HG03159 (cell line): ENCODE measurements at regions not wholly inside any gene's neighbourhood (a gene's known extent, or its start where the extent isn't known, plus 50 kb on each side); places are given as distances from the start of the nearest gene placed in this dataset.
"Not testable (repeated sequence)": the region's sequence is repeated elsewhere in the genome, so short reads cannot be mapped to it uniquely, and the experiment has no call there.

ENCODE experiments used
- ATAC-seq: cut with Tn5 transposase; IDR thresholded peaks from one replicate; pipeline ENCODE4 v1.9.1; 2021; ENCODE audit warnings: mild to moderate bottlenecking, moderate library complexity; ENCODE audit not compliant: unreplicated experiment

DNA sequence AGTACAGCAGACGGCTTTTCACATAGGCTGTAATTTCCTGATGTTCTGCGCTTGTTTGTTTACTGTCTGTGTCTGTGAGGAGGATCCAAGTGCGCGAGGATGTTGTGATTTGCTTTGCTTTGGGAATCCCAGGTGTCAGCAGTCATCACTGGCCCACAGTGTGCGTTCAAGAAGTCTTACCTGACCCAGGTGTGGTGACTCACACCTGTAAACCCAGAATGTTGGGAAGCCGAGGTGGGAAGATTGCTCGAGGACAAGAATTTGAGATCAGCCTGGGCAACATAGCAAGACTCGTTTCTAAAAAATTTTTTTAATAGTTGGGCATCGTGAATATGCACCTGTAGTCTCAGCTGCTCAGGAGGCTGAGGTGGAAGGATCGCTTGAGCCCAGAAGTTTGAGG is 110.7 kb downstream of the CRLF3 start:
- not testable (repeated sequence) for ATAC-seq

- not testable (repeated sequence) for ATAC-seq
Observed at GRCh38 chr17:30712859-30713258, 111.6 kb downstream of the CRLF3 start.

- not testable (repeated sequence) for ATAC-seq
Observed at GRCh38 chr17:30711626-30712507, 112.6 kb downstream of the CRLF3 start.

GRCh38 chr17:30711176-30711575 is 113.3 kb downstream of the CRLF3 start:
- not testable (repeated sequence) for ATAC-seq

DNA sequence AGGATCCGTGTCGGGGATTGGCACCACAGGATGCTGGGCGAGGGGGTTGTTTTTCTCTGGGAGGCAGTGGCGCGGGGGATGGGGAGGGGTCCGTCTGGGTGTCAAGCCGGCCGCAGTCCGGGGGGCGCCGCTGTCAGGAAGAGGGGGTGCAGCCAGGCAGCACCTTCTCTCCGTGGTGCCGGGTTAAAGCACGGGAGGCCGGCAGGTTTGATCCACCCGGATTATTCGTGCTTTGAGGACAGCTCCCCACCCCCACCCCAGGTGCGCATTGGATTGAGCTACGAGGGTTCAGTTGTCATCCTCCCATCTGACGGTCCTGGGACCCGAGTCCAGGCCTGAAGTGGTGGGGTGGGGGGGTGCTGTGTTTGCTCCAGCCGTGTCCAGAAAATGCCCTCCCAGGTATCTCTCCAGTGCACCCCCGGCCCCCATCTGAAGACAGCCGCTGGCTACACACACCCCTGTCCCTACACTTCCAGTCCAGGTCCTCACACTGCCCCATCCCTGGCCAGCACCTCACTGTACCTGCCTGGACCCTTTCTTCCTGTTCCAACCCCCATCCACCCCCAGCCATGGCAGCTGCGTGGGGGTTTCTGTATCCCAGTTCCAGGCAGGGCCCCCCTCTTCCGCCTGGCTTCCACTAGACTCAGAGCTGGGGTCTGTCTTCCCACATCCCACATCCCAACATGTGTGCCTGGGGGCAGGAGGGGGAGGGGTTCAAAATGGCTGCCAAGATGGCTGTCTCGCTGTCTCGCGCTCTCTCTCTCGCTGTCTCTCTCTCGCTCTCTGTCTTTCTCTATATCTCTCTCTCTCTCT is 114.0 kb downstream of the CRLF3 start:
- not testable (repeated sequence) for ATAC-seq

DNA sequence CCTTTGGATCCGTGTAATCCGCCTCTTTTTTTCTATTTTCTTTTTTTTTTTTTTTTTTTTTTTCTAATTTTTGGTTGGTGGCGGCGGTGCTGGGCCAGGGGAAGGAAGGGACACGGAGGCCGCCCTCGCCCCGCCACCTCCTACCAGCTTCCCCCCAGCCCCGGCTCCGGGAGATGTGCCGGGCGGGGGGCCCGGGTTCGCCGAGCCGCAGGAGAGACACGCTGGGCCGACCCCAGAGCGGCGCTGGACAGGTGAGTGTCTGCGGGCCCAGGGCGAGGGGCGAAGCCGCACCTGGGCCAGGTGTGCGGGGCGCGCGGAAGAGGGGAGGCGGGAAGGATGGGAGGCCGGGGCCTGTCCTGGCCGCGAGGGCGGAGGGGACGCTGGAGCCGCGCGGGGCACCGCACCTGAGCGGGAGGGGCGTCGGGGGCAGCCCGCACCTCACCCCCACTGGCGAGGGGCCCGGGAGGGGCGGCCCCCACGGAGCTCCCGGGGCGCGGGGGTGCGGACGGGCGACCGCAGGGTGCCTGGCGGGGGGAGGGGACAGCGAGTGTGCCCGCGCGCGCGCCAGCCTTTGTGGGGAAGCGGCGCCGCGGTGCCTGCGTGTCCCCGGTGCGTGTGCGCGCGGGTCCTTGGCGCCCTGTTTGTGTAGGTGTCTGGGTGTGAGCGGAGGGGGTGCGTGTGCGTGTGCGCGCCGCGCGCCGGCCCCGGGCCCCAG is 114.8 kb downstream of the CRLF3 start:
- not testable (repeated sequence) for ATAC-seq

DNA sequence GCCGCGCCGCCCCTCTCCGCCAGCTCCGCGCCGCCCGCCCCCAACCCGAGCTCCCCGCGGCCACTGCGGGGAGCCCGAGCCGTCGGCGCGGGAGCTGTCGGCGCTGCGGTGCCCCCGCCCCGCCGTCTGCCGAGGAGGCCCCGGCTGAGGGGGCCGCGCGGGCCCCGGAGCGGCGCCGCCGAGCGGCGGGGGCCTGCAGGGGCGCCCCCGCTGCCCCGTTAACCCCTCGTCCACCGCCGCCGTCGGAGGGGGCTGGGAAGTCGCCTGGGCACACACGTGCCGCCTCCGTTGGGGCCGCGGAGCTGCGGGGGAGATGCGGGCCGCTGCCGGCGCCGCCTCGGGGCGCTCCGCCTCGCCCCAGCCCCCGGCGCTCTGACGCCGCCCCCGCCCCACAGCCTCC is 115.4 kb downstream of the CRLF3 start:
- ATAC-seq, result not testable (repeated sequence)

DNA sequence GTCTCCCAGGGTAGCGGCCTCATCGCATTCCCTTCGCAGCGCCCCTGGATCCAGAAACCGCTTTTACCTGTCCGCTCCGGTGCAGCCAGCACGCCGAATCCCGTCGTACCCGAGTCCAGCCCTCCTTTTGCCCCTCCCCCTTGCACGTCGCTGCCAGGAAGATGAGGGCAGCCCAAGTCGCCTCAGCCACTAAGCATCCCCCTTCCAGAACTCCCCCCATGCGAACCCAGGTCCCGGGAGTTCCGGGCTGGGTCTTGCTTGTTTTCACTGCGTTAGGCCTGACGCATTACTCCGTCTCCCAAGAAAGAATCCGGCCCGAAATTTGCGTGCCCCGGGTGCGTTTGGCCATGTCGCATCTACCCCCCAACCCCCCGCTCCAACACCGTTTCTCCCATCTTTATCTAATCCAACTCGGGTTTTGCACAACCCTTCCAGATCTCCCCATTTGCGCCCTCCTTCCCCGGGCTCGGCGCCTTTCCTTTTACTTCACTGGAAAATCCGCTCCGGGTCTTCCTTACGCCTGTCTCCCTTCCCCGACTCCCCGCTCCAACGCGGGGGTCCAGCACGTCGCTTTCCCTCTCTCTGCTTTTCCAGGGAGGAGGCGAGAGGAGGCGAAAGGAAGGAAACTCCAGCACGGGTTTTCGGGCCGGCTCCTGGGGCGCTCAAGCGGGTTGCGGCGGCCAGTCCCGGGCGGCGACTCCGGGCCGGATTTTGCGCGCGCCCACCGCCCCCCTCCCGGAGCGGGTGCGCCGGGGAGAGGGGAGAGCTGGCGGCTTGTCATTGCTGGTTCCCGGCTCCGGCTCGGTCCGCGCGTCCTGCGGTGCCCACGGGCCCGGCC is 116.0 kb downstream of the CRLF3 start:
- ATAC-seq, result not testable (repeated sequence)

GRCh38 chr17:30707724-30708240 is 116.7 kb downstream of the CRLF3 start:
- not testable (repeated sequence) for ATAC-seq

DNA sequence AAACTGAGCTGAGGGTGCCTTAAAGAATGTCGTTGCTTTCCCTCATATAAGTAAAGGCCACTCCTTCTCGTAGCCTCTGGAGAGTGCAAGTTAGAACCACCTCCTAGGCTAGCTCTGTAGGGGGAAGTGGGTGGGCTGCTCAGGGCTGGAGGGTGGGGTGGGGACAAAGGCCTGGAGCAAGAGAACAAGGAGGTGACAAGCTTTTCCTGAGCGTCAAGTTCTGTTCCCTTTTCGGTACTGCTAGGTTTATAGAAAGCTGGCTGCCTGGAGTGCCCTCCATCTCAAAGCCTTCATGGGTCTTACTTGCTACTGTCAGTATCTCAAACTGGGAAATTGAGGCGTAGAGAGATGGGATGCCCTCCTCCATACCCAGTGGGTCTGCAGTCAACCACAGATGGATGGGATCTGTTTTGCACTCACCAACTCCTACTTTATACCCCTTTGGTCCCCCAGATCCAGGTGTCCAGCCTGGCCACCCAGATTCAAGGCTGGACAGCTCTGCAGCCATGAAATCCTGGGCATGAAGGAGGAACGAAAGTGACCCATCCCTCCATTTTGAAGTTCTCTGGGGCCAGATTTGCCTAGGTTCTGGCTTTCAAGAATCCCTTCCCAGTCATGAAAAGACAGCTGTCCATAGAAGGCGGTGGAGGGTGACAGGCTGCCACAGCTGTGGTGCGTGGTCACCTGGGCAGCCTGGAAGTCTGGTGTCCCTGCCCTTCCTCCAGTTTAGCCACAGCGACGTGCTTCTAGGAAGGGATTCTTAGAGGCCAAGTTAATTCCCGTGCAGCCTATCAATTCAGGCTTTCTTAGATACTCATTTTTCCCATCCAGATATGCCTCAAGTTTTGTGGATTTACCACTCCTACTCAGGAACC is 117.8 kb downstream of the CRLF3 start:
- not testable (repeated sequence) for ATAC-seq

DNA sequence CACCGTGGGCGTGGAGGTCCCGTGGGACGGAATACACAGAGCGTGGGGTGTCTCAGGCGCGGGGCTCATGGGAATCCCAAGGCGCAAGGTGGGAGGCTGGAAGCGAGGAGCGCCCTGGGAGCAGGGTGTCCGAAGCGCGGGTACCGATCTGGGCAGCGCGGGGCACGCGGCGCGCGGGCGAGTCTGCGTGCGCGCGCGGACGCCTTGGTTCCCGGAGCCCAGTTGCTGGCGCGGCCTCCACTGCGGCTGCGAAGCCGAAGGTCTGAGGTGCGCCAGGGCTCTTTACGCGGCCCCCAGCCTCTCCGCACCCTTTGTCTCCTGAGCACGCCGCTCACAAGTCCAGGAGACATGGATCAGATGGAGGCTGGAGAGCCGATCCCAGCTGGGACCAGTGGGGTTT is 118.5 kb downstream of the CRLF3 start:
- ATAC-seq, result not testable (repeated sequence)

- no peak for ATAC-seq
Observed at GRCh38 chr17:30701498-30701989, 122.9 kb downstream of the CRLF3 start.

DNA sequence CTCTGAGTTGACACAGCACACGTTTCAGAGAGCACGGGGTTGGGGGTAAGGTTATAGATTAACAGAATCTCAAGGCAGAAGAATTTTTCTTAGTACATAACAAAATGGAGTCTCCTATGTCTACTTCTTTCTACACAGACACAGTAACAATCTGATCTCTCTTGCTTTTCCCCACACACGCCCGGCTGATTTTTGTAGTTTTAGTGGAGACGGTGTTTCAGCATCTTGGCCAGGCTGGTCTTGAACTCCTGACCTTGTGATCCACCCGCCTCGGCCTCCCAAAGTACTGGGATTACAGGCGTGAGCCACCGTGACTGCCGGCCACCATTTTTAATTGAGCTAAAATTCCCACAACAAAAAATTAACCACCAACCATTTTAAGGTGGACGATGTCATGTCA is 123.7 kb downstream of the CRLF3 start:
- ATAC-seq, result not testable (repeated sequence)

- not testable (repeated sequence) for ATAC-seq
Observed at GRCh38 chr17:30697619-30698460, 126.7 kb downstream of the CRLF3 start.

DNA sequence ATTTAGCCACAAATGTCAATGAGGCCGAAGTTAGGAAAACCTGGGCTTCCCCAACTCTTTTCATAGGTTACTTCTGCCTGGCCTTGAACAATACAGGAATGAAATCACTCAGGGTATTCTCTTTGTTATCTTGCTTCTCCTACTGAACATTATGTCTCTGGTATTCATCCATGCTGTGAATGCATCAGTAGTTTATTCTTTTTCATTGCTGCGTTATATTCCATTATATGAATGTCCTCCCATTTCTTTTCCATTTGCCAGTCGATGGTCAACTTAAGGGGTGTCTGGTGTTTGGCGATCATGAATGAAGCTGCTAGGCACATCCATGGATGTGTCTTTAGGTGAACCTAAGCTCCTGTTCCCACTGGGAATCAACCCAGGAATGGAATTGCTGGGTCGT is 128.3 kb downstream of the CRLF3 start:
- ATAC-seq, result no peak

DNA sequence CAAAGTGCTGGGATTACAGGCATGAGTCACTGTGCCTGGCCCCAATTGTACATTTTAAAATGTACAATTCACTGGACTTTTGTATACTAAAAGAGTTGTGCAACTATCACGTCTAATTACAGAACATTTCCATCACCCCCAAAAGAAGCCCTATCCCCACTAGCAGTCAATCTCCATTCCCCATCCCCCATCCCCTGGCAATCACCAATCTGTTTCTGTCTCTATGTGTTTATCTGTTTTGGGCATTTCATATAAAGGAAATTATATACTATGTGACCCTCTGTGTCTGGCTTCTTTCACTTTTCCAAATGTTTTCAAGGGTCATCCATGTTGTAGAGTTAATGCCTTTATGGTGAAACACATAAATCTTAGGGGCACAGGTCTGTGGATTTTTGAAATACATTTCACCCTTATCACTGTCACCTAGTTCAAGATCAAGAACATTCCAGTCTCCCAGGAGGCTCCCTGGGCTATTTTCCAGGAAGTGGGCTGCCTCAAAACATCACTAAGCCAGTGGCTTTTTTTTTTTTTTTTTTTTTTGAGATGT is 129.2 kb downstream of the CRLF3 start:
- ATAC-seq, result not testable (repeated sequence)

DNA sequence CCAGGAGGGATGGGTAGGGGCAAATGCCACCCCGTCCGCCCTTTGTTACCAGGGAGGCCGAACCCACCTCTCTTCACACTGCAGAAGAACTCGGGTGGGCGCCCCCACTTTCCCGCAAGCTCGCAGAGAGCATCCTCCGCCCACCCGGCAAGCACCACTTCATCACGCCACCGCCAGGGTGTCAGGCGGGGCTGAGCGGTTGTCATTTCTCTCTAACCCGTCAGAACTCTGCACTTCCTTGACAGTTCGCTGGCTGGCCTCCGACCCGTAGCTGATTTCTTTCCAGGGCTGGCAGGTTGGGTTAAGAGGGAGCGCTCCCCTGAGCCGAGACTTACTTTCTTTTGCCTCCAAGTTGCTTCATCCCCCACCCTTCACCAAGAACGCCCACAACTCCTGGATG is 130.7 kb downstream of the CRLF3 start:
- not testable (repeated sequence) for ATAC-seq
